ENCODE measurements at regions not wholly inside any gene's neighbourhood (a gene's known extent, or its start where the extent isn't known, plus 50 kb on each side); places are given as distances from the start of the nearest gene placed in this dataset.

GRCh38 chr6:90365002-90365401, 68.4 kb upstream of the BACH2 start:
- DNase-seq = no peak
- TF ChIP-seq POLR2A (IDR thresholded peaks at IDR 0.05; ENCODE audit: low read length) = no peak
- TF ChIP-seq GATA1 (IDR thresholded peaks at IDR 0.05; ENCODE audit: low read depth, low read length) = no peak

GRCh38 chr6:90364286-90364685, 67.6 kb upstream of the BACH2 start:
- DNase-seq = no peak
- TF ChIP-seq GATA1 (IDR thresholded peaks at IDR 0.05; ENCODE audit: low read depth, low read length) (no peak), POLR2A (IDR thresholded peaks at IDR 0.05; ENCODE audit: low read length) (no peak)

- TF ChIP-seq GATA1 (IDR thresholded peaks at IDR 0.05; ENCODE audit: low read depth, low read length) (no peak), POLR2A (IDR thresholded peaks at IDR 0.05; ENCODE audit: low read length) (no peak)
- DNase-seq = no peak
These were observed 65.7 kb upstream of the BACH2 start for GRCh38 chr6:90362318-90362717.

GRCh38 chr6:90361174-90361573, 64.5 kb upstream of the BACH2 start:
- no peak for TF ChIP-seq POLR2A (IDR thresholded peaks at IDR 0.05; ENCODE audit: low read length)
- no peak for TF ChIP-seq GATA1 (IDR thresholded peaks at IDR 0.05; ENCODE audit: low read depth, low read length)
- no peak for DNase-seq

DNA sequence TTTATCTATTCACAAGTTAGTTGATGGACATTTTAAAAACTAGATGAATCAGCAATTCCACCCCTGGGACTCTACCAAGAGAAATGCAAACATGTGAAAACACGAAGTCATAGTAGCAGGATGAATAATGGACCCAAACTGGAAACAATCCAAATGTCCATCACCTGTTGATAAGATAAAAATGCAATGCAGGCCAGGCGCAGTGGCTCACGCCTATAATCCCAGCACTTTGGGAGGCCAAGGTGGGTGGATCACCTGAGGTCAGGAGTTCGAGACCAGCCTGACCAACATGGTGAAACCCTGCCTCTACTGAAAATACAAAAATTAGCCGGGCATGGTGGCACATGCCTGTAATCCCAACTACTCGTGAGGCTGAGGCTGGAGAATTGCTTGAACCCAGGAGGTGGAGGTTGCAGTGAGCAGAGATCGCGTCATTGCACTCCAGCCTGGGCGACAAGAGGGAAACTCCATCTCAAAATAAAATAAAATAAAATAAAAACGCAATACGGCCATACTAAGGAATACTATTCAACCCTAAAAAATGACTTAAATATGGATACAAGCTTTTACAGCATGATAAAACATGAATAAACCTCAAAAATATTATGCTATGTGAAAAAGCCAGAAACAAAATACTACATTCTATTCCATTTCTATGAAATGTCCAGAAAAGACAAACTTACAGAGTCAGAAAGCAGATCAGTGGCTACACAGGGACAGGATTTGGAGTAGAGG, 61.6 kb upstream of the BACH2 start:
- peak; percentile 6 to 43 for DNase-seq

- DNase-seq = no peak
- TF ChIP-seq POLR2A (IDR thresholded peaks at IDR 0.05; ENCODE audit: low read length) (no peak), GATA1 (IDR thresholded peaks at IDR 0.05; ENCODE audit: low read depth, low read length) (no peak)
These were observed 59.4 kb upstream of the BACH2 start for GRCh38 chr6:90356012-90356421.

DNA sequence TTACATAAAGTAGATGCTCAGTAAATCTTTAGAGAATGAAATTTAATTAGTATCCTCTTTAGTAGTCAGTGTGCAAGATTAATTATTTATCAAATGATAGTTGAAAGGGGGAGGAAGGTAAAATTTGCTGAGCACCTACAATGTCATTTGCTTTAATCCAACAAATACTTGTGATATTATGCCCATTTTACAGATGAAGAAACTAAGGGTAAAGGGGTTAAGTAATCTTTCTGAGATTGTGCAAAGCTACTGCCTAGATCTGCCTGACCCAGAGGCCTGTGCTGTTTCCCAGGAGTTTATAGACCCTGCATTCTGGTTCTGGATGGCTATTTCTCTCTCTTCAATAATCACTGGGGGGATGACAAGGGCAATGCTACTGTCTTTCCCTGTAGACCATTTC, 58.3 kb upstream of the BACH2 start:
- TF ChIP-seq POLR2A (IDR thresholded peaks at IDR 0.05; ENCODE audit: low read length) = no peak
- no peak for TF ChIP-seq GATA1 (IDR thresholded peaks at IDR 0.05; ENCODE audit: low read depth, low read length)

GRCh38 chr6:90351696-90352095, 55.1 kb upstream of the BACH2 start:
- TF ChIP-seq GATA1 (IDR thresholded peaks at IDR 0.05; ENCODE audit: low read depth, low read length) (no peak), POLR2A (IDR thresholded peaks at IDR 0.05; ENCODE audit: low read length) (no peak)
- peak in 1 of 2 experiments; percentile 7 for DNase-seq

More for the DNA sequence above, 58.3 kb upstream of the BACH2 start:
- DNase-seq = no peak

DNA sequence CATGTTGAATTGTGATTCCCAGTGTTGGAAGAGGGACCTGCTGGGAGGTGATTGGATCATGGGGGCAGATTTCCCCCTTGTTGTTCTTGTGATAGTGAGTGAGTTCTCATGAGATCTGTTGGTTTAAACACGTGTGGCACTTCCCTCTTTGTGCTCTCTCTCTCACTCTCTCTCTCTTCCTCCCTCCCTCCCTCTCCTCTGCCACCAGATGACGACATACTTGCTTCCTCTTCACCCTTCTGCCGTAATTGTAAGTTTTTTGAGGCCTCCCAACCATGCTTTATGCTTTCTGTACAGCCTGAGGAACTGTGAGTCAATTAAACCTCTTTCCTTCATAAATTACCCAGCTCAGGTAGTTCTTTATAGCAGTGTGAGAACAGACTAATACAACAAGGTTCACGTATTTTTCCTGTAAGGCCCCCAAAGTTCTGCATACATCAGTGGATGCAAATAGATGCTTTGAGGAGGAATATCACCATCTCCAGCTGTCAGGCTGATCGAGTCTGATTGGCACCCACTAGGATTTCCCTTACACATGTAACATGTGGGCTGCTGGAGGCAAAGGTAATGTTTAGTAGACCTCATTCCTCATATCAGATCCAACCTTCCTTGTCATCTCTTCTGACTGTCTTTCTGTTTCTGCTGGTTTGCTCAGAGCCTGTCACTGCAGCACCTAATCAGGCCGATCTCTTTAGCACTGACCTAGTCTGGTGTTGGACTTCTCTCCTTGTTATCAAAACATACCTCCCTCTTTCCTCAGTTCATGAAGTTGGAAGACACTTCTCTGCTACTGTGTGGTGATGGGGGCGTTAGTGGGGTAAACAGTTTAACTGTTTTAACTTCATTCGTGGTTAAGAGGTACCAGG, 54.3 kb upstream of the BACH2 start:
- TF ChIP-seq POLR2A (IDR thresholded peaks at IDR 0.05; ENCODE audit: low read length) = no peak
- no peak for TF ChIP-seq GATA1 (IDR thresholded peaks at IDR 0.05; ENCODE audit: low read depth, low read length)
- peak in 1 of 2 experiments; percentile 10 for DNase-seq

- no peak for TF ChIP-seq GATA1 (IDR thresholded peaks at IDR 0.05; ENCODE audit: low read depth, low read length)
- no peak for TF ChIP-seq POLR2A (IDR thresholded peaks at IDR 0.05; ENCODE audit: low read length)
- no peak for DNase-seq
These were observed 50.8 kb upstream of the BACH2 start for GRCh38 chr6:90347411-90347851.

DNA sequence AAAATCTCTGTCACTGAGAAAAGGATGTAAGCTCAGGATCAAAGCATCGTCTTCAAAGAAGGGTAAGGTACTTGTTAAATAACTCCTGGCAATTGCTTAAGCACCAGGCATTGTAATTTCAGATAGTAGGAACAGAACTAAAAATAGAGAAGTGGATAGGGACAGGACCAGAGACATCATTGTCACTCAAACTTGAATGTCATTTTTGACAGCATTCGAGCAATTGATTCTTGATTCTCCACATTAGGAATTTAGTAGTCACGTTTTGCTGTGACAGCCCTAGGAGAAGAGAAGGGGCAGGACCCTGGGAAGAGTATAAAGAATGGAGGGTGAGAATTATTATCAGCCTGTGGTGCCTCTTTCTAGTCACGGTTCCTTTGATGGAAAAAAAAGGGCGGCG, 50.1 kb upstream of the BACH2 start:
- TF ChIP-seq GATA1 (IDR thresholded peaks at IDR 0.05; ENCODE audit: low read depth, low read length) (no peak), POLR2A (IDR thresholded peaks at IDR 0.05; ENCODE audit: low read length) (no peak)
- DNase-seq = no peak

Data from erythroblast (primary cell).